Lung (tissue), 11 donors: ENCODE measurements at regions not wholly inside any gene's neighbourhood (a gene's known extent, or its start where the extent isn't known, plus 50 kb on each side); places are given as distances from the start of the nearest gene placed in this dataset.
"Not testable (repeated sequence)": the region's sequence is repeated elsewhere in the genome, so short reads cannot be mapped to it uniquely, and the experiment has no call there.

Experiments used
- ATAC-seq: fragments of 200-7000 bp; cut with Tn5 transposase; one replicate; pipeline ENCODE4 v1.9.1; 2020; ENCODE audit warnings: moderate number of reproducible peaks; ENCODE audit not compliant: insufficient read depth, low FRiP score
- DNase-seq, 3 donors: peaks; one replicate each; pipeline ENCODE4 v3.0.0-alpha.2; 2013 to 2017
- H3K27ac ChIP-seq, 2 donors: one replicate each; pipeline ENCODE4 v1.5.1; 2013; ENCODE audit warnings: mild to moderate bottlenecking in 2 of 2, moderate library complexity in 2 of 2, control low read depth in 1 of 2, inconsistent platforms in 1 of 2, low read depth in 1 of 2, low read length in 1 of 2
- H3K27me3 ChIP-seq, 3 donors: one replicate each; pipeline ENCODE4 v1.5.1; 2013; ENCODE audit warnings: low read length in 2 of 3; ENCODE audit not compliant: control insufficient read depth in 3 of 3, insufficient read depth in 3 of 3
- H3K36me3 ChIP-seq, 4 donors: one replicate each; pipeline ENCODE4 v1.5.1; 2013; ENCODE audit warnings: low read length in 4 of 4, mild to moderate bottlenecking in 1 of 4, moderate library complexity in 1 of 4; ENCODE audit not compliant: control insufficient read depth in 4 of 4, insufficient read depth in 4 of 4
- H3K4me1 ChIP-seq, 5 donors: one replicate each; pipeline ENCODE4 v1.5.1; 2013; ENCODE audit warnings: low read length in 5 of 5, mild to moderate bottlenecking in 2 of 5, moderate library complexity in 1 of 5; ENCODE audit not compliant: control insufficient read depth in 5 of 5, insufficient read depth in 5 of 5
- H3K4me3 ChIP-seq: one replicate; pipeline ENCODE4 v1.5.1; 2013; ENCODE audit warnings: mild to moderate bottlenecking, control low read depth, moderate library complexity
- H3K9ac ChIP-seq, 2 donors: one replicate each; pipeline ENCODE4 v1.5.1; 2013; ENCODE audit warnings: low read length in 2 of 2, control low read depth in 1 of 2; ENCODE audit not compliant: insufficient read depth in 1 of 2
- H3K9me3 ChIP-seq, 4 donors: one replicate each; pipeline ENCODE4 v1.5.1; 2013; ENCODE audit warnings: low read length in 3 of 4, mild to moderate bottlenecking in 1 of 4, moderate library complexity in 1 of 4; ENCODE audit not compliant: control insufficient read depth in 4 of 4, insufficient read depth in 3 of 4
- CTCF ChIP-seq: IDR thresholded peaks from 2 replicates; pipeline ENCODE4 v1.5.1; 2012; ENCODE audit warnings: mild to moderate bottlenecking; ENCODE audit errors: control extremely low read depth, extremely low read depth
- WGBS, 2 donors: extraction: QIAGEN DNeasy Blood & Tissue Kit; methylation state at CpG; one replicate each; pipeline ENCODE4 v1.1.7; 2013; 5-methylcytosine and 5-hydroxymethylcytosine counted together
- donor health status: control.
- donor health status: control.
- donor health status: Bipolar disorder and iron deficiency.
- donor health status: healthy.
- donor health status: DM: yes; HTN: yes; CAD: no.

GRCh38 chr5:86289786-86290185 is 328.0 kb upstream of the COX7C start:
- not testable (repeated sequence) for H3K27ac ChIP-seq, H3K9ac ChIP-seq, H3K4me1 ChIP-seq, ATAC-seq, H3K27me3 ChIP-seq, DNase-seq, H3K9me3 ChIP-seq, H3K4me3 ChIP-seq, H3K36me3 ChIP-seq
- 89 to 92% methylated on average over 9 of the region's 9 CpGs for WGBS, 2 donors

GRCh38 chr5:86292811-86293210 is 324.9 kb upstream of the COX7C start:
- not testable (repeated sequence) for H3K9me3 ChIP-seq, ATAC-seq, DNase-seq, H3K9ac ChIP-seq, H3K27ac ChIP-seq, H3K27me3 ChIP-seq, H3K36me3 ChIP-seq, H3K4me1 ChIP-seq, H3K4me3 ChIP-seq
- WGBS, 2 donors, result 90 to 94% methylated on average over 6 of the region's 6 CpGs

GRCh38 chr5:86302643-86303042 is 315.1 kb upstream of the COX7C start:
- H3K9me3 ChIP-seq, H3K27ac ChIP-seq, H3K36me3 ChIP-seq, H3K4me3 ChIP-seq, H3K4me1 ChIP-seq, DNase-seq, H3K9ac ChIP-seq, H3K27me3 ChIP-seq, ATAC-seq: not testable (repeated sequence)
- 78 to 83% methylated on average over 1 of the region's 1 CpG for WGBS, 2 donors

- H3K4me1 ChIP-seq, H3K36me3 ChIP-seq, H3K27me3 ChIP-seq, H3K27ac ChIP-seq, H3K9ac ChIP-seq, H3K9me3 ChIP-seq, ATAC-seq, H3K4me3 ChIP-seq: not testable (repeated sequence)
- peak in 2 of 3 donors; percentile 5 to 11 for DNase-seq
- WGBS, 2 donors, result 0% methylated on average over 2 of the region's 2 CpGs
Measured at GRCh38 chr5:86305050-86305449, 312.7 kb upstream of the COX7C start.

GRCh38 chr5:86314951-86315350 is 302.8 kb upstream of the COX7C start:
- no peaks in the 10 kb centered on the region for H3K36me3 ChIP-seq
- DNase-seq (no peak), ATAC-seq (no peak)
- no peak for TF ChIP-seq CTCF
- H3K4me3 ChIP-seq, result no peak overlapping the region
- H3K4me1 ChIP-seq, result no peaks in the 10 kb centered on the region
- H3K9me3 ChIP-seq, result peaks cover 0 to 2% (median 0%) of the 10 kb centered on the region in 4 donors
- H3K9ac ChIP-seq, result no peak overlapping the region
- no peaks in the 10 kb centered on the region for H3K27me3 ChIP-seq
- H3K27ac ChIP-seq, result no peak overlapping the region
